HG03025 (cell line): ENCODE measurements at regions not wholly inside any gene's neighbourhood (a gene's known extent, or its start where the extent isn't known, plus 50 kb on each side); places are given as distances from the start of the nearest gene placed in this dataset.

Experiments
- ATAC-seq: cut with Tn5 transposase; IDR thresholded peaks from one replicate; pipeline ENCODE4 v1.9.1; 2021; ENCODE audit warnings: mild to moderate bottlenecking, moderate library complexity; ENCODE audit not compliant: unreplicated experiment, low FRiP score

DNA sequence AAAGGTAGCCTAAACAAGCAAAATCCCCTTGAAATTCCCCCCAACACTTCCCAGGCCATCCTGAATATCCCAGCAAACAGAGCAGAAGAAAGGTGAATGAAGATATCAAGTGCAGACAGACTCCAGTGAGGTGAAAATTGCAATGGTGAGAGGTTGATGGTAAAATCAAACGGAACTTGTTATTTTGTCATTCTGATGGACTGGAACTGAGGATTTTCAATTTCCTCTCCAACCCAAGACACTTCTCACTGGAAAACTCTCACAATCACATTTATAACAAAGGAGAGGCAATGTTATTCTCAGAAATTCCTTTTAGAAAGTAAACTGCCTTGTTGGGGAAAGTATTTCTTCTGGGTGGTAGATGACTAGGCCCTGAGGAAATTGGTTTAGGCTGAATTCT is 412.4 kb upstream of the C9orf72 start:
- no peak for ATAC-seq

DNA sequence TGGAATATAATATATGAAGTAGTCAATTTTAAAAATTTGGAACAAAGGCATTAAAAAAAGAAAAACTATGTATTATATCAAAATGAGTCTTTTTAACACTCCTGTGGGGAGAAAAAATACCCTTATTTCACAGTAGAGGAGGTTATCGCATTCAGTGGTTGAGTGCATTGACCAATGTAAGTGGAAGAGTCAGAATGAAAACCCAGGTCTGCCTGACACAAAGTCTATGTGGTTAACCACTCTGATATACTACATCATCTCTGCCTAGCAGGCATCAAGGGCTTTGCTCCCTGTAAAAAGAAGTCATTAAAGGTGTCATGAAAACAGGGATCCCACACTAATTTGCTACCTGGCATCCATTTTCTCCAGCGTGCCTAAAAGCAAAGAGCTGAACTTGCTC is 417.2 kb upstream of the C9orf72 start:
- no peak for ATAC-seq

DNA sequence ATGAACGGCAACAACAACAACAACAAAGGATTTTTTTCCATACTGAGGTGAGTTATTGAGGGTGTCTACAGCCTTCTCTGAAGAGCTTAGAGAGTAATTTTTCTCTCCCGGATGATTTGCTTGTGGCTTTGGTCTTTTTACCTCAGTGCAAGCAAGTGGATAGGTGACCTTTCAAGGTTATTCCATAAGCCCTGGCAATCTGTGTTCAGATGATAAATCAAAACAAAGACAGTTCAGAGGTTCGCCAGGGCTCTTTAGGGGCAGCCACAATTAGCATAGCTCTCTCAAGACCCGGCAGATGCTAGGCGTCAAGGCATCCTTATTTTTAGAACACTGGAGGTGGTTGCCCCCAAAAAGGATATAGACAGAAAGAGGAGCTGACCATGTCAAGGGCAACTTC is 417.9 kb upstream of the C9orf72 start:
- no peak for ATAC-seq

DNA sequence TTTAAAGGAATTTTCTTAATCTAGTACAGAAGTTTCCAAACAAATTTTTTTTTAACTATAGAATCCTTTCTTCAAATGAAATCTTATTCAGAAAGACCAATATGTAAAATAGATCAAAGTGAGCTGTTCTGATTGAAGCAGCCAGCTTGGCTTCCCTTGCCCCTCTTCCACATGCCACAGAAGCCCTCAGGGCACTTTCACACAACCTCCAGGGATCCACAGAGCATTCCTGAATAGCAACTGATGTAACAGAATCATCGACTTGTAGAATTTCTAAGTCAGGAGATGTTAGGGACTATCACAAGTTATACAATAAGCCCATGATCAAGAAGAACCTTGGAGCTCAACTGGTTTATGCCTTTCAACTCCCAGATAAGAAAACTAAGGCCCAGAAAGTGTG is 427.8 kb upstream of the C9orf72 start:
- no peak for ATAC-seq

DNA sequence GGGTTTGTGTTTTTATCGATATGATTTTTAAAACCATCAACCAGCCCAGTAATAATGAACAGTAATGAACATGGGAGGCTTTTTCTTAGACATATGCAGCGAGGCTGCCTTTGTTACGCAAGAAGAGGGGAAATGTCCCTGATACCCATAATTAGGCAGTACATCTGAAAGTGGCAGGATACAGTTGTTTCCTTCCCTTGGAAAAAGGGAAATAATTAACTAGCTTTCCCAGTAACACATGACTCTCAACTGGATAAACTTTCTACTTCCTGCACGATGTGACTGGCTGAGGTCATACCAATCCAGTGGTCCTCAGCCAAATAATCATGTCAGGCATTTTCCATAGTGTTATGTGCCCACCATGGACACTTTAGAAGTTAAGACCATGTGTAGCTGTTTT is 431.6 kb upstream of the C9orf72 start:
- ATAC-seq, result no peak

DNA sequence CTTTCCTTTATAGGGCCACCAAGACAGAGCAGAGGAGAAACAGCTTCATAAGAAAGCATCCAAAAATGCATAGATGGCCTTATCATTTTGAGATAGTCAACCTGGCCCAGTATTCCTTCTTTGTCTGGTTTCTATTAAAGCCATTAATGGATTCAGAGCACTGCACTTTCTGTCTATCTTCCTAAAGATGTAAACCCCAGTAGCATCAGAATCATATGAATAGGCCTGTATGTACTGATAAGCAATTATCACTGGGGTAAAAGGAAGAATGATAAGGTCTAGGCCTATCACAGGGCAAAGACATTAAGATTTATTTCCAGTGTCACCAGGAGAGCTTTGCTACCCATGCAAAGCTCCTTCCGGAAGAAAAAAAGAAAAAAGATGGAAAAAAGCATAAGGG is 432.5 kb upstream of the C9orf72 start:
- no peak for ATAC-seq

DNA sequence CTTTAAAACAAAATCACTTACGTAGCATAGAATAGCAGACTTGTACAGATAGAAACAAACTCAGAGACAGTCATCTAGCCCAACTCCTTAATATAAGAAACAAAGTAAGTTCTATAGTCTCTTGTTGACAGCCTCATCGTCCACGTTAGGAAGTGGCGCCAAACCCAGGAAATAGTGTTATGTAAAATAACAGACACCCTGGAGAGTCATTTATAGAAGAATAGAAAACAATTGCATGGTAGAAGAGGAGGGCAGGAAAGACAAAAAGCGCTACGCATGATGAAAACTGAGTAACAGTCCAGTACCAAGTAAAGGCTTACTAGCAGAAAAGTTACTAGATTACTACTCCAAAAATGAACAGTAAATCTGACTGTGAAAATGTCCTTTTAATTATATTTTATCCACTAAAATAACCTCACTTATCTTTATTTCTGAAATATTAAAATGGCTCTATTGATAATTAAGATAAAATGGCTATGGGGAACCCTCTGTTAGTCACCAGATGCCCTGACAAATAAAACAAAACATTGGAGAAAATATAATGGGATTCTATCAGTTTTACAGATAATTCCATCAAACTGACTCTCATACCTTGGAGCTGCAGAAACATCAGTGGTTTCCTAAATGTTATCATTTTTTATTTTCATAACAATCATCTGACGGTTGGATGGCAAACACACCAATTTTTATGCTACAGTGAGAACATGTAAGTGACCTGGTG is 434.0 kb upstream of the C9orf72 start:
- no peak for ATAC-seq

DNA sequence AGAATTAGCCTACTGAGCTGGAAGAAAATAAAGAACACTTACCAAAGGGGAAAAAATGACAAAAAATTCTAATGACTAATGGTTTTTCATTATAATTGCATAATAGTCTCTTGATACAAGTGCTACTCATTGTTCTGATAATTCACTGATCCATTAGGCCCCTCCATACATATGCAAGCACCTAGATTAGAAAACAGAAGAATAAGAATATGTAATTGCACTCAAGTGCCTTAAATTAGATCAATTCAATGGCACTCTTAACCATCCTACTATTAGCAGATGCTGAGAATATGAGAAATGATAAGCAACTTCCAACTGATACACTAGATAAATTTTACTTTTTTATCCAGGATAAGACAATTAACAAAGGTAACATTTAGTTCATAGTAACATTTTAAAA is 440.9 kb upstream of the C9orf72 start:
- ATAC-seq, result no peak

DNA sequence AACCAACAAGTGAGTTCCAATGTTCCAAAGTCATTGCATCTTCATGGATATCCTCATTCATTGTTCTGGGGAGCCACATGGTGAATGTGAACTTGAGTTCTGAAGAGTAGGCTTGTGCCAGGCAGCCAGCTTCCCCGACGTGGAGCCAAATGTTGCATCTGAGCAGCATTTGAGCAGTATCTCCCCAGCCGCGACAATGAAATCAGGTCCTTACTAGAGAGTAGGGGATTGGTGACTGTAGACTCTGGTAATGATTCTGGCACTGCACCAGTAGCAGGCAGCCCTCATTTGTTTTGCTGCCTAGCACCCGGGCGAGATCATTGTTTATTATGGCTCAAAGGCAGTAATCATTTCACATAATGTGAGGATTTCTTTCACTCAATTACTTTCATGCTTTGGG is 451.4 kb upstream of the C9orf72 start:
- no peak for ATAC-seq

DNA sequence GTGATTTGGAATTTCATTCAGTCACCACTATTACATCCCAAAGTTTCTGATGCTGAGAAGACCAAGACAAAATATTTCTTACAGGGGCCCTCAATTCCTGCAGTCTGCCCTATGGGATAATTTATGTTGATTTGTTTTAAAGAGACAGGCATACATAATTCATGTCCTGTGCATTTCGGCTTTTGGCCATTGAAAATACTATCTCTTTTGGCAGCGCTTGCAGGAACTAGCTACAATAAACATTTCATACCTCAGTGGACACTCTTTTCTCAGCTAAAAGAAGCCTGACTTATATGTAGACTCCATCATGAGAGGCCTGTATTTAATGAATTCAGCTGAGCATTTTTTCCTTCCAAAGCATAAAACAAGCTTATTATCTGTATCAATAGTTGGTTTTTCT is 451.9 kb upstream of the C9orf72 start:
- no peak for ATAC-seq

DNA sequence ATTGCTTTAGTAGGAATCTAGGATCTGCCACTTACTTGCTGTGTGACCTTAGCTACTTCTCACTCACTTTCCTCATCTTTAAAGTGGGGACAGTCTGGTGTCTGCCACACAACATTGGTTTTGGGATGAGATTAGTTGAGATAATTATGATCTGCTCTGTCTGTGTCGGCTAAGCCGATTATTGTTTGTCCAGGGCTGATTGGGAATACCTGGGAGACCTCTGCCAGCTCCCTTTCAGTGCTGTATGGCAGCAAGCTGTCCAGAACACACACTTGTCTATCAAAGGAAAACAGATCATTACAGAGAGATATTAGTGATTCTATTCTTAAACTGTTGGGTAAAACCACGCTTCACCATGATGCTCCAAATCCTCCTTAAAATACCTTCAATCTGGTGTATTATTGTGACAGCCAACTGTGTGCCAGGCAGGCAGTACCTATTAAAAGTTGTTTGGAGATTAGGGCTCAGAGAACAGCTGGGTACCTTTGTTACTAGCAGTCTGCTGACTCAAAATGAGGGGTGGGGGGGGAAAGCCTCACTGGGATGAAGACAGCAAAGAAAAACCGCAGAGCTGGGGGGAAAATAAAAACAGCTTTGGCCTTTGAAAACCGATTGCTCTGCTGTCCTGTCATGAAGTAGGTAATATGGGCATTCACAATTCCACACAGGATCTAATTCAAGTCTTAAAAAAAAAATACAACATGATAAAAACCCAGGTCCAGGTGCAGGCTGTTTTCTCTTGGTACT is 458.4 kb upstream of the C9orf72 start:
- no peak for ATAC-seq

DNA sequence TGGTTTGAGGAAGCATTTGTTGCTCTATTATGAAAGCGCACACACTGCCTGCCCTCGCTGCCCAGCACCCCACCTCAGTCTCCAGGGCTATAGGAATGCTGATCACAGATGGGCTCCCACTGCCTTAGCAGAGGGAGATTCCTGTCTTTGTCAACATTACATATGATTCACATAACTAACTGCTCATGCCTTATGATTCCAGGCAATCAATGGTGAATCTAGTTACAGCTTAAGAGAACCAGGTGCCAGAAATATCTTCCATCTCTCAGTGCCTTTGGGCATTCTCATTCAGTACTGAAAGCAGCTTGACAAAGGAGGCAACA is 458.9 kb upstream of the C9orf72 start:
- ATAC-seq, result no peak

DNA sequence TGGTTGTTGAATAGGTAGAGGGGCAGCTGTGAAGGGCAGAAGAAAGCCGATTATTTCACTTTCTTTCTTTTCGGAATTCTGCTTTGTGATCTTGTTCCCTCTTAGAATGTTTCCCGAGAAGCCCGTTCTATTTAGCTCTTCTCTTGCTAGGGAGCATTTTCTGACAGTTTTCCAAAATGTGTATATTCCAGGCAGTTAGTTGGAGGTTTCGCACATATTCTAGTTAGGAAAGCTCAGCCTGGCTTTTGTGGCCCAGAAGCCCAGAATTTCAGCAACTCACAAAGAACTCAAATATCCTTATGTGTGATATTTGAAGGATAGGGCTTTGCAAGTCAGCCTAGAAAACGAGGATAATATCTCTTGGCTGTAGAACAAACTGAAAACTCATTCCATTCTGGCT is 461.0 kb upstream of the C9orf72 start:
- ATAC-seq, result no peak

DNA sequence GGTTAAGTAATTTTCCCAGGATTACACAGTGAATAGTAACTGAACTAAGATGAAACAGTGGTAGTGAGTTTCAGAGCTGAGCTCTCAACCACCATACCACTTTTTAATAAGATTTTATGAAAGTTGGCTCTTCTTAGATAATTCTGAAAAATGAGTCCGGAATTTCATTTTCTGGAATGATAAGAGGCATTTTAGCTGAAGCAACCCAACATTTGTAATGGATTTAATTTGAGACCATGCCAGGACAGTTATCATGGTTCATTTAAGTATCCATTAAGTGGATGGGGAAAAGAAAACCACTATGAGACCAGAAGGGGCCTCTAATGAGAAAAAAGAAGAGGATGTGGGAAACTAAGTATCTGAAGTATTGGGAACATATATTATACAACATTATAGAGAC is 464.7 kb upstream of the C9orf72 start:
- ATAC-seq, result no peak

DNA sequence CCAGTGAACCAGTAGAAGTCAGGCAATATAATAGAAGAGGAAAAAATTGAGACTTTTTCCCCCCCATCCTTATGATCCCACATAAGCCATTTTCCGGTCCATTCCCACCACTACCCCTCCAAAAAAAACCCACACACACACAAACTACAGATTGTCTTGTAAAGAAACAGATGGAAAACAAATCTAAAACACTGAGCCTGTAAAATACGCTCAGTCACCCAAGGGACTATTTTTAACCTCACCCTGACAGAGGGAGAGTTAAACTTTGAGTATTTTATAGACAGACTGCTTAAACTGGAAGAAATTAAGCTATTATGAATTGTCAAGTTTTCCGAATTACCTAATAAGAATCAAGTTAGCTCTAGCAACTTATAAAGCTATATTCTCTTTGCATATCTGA is 471.8 kb upstream of the C9orf72 start:
- no peak for ATAC-seq

DNA sequence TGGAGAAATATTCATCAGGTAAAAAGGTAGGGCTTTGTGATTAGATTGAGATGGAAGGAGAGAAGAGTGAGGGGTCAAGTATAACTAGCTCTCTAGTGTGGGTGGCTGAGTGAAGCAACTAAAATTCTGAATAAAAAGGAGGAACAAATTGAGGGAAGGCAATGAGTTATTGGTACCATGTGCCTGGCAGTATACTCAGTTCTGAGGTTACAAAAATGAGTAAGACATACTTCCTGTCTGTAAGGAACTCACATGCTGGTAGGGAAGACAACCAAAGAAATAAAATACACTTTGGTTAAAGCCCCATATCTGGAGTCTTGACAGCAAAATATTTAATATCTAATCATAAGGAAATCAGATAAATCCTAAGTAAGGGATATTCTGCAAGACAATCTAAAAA is 476.8 kb upstream of the C9orf72 start:
- no peak for ATAC-seq

DNA sequence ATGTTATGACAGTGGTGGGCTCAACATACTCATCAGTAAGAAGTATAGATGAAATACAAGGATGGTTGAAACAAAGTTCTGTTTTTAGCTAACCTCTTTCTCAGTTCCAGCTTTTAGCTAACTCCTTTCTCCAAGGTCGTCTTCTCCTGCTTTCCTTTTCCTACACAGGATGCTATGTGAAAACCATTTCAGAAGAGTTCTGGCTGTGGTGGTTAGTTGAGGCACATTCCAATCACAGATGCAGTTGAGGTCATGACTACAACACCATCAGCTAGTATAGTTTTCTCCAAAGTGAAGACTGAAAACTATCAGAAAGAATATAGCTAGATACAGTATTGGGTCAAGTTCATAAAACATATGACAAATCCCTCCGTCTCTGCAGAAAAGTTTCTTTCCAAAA is 477.7 kb upstream of the C9orf72 start:
- ATAC-seq, result no peak

DNA sequence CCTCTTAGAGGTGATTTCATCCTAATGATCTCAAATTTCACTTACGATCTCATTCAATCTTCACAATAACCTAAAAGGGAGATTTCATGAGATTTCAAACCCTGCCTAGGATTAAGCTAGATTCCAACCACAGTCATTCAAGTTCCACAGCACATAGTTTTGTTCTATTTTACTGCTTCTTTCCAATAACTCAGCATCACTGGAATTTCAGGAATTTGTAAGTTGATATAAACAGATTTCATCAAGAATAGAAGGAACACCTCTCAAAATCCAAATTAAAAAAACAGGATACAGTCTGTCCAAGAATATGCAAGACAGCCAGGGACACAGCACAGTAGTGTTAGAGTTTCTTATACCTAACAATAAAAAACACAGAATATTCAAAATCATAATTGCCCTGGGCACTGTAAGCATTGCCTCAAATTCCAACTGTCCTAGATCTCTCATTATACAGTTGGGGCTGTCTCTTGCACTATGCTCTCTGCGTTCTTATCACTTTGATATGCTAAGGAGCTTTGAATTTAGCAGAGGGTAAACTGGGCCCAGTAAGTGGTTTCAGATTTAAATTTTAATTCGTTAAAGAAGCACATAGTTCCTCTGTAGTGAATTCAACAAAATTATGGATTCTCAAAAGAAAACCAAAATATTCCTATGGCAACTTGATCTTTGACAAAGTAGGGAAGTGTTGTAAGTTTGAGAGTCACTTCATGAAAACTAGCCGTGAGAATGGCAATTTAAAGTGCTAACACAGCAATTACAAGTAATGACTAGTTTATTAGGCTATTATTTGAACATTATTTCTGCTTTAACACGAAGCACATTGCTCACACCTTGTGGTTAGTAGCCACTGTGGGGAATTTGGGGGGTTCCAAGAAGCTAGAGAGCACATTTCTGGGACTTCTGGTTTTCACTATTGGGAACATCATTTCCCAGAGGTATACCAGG is 478.6 kb upstream of the C9orf72 start:
- no peak for ATAC-seq

DNA sequence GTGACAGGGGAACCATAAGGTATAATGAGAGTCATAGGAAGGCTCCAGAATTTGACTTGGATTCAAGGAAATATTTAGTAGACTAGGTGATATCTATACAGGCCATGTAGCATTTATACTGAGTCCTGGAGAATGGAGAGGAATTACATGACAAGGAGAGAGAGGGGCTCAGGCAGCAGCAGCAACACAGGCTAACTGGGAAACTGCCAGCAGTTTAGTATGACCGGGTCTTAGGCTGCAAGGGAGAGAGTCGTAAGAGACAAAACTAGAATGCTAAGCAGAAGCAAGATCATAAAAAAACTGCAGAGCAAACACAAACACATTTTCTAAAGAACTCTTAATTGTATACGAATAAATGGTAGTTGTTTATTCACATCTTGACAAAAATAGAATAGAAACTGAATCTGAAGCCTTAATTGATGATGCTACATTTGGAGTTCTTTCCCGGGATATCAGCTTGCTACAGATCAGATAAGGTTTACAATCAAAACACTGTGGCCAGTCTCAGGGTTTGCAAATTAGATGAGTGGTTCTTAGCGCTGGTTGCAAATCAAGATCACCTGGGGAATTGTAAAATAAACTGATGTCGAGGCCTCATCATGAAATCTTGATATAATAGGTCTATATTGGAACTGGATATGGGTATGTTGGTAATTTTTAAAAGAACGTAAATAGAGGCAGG is 480.0 kb upstream of the C9orf72 start:
- ATAC-seq, result no peak

DNA sequence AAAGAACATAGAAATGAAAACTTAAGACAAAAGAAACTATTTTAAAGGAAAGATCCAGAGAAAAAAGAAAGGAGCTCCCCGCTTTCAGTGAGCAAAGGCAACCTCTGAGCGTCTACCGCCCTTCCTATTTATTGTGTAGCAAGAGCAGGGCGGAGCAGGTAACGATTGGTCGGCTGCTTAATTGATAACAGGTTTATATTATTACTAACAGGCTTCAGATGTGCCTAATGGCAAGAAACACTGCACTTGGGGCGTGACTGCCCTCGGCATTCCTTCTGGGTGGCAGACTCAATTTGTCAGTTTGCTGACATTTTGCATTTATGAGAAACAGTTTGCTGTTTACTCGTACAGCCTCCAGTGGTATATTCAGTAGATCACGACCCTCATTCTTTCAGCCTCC is 482.7 kb upstream of the C9orf72 start:
- ATAC-seq, result no peak

DNA sequence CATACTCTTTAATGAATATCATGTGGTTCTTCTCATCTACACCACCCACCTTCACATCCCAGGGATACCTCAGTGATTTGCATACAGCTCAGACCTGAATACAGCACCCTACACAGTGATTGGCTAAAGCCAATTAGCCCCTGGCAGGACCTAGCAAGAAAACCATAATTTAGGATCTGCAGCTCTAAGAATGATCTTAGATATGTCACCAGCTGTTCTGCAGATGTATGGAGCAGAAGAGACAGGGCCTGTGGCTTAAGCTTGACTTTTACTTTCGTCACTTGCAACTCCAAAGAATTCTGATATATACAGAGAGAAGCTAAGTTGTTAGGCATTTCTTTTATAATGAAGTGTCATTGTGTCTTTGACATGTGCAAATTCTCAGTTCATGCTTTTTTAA is 483.2 kb upstream of the C9orf72 start:
- no peak for ATAC-seq
